SU-DHL-6 (cell line): ENCODE measurements at regions not wholly inside any gene's neighbourhood (a gene's known extent, or its start where the extent isn't known, plus 50 kb on each side); places are given as distances from the start of the nearest gene placed in this dataset.

Experiments
- H2AFZ ChIP-seq: fragments of 200-600 bp; sonication (generic); 2 replicates; pipeline ENCODE4 v1.6.1; 2014; ENCODE audit warnings: low read depth, mild to moderate bottlenecking, moderate library complexity, mixed read lengths, antibody characterized with exemption, low read length; ENCODE audit not compliant: severe bottlenecking
- H3F3A ChIP-seq: fragments of 200-600 bp; shearing (Covaris generic); 2 replicates; pipeline ENCODE4 v1.6.0; 2016; ENCODE audit warnings: antibody characterized with exemption, mild to moderate bottlenecking; ENCODE audit not compliant: insufficient read depth
- H3K27ac ChIP-seq: fragments of 200-600 bp; sonication (generic); 2 replicates; pipeline ENCODE4 v1.5.1; 2016; ENCODE audit warnings: low read depth, mild to moderate bottlenecking, low read length, moderate library complexity, mixed read lengths
- H3K27me3 ChIP-seq: fragments of 200-600 bp; sonication (generic), shearing (Covaris generic); 2 replicates; pipeline ENCODE4 v1.6.0; 2014; ENCODE audit warnings: mild to moderate bottlenecking, low read length
- H3K36me3 ChIP-seq: fragments of 200-600 bp; sonication (generic); 2 replicates; pipeline ENCODE4 v1.6.1; 2014; ENCODE audit warnings: mild to moderate bottlenecking, low read length, mixed read lengths
- H3K4me2 ChIP-seq: fragments of 300-600, 200-600 bp; shearing (Covaris generic), sonication (generic); 2 replicates; pipeline ENCODE4 v1.6.0; 2014; ENCODE audit warnings: low read length, low read depth, mild to moderate bottlenecking; ENCODE audit not compliant: poor library complexity, severe bottlenecking
- H3K4me3 ChIP-seq: fragments of 200-600 bp; sonication (generic); 2 replicates; pipeline ENCODE4 v1.5.1; 2014; ENCODE audit warnings: antibody characterized with exemption, low read length, mild to moderate bottlenecking, mixed read lengths; ENCODE audit not compliant: insufficient read depth, poor library complexity, severe bottlenecking
- H3K79me2 ChIP-seq: fragments of 200-600 bp; sonication (generic); 2 replicates; pipeline ENCODE4 v1.6.1; 2014; ENCODE audit warnings: mild to moderate bottlenecking, low read length, moderate library complexity; ENCODE audit not compliant: insufficient read depth
- H3K9ac ChIP-seq: fragments of 200-600 bp; sonication (generic); 2 replicates; pipeline ENCODE4 v1.7.0; 2014; ENCODE audit warnings: mild to moderate bottlenecking, low read length
- H3K9me2 ChIP-seq: fragments of 200-600 bp; sonication (generic); replicated peaks from 2 replicates; pipeline ENCODE4 v1.6.1; 2014; ENCODE audit warnings: low read length; ENCODE audit not compliant: insufficient read depth
- H3K9me3 ChIP-seq: fragments of 200-600 bp; sonication (generic); 2 replicates; pipeline ENCODE4 v1.6.1; 2014; ENCODE audit warnings: low read length, mixed read lengths; ENCODE audit not compliant: insufficient read depth
- H4K20me1 ChIP-seq: fragments of 200-600 bp; sonication (generic); 2 replicates; pipeline ENCODE4 v1.6.1; 2014; ENCODE audit warnings: low read depth, mild to moderate bottlenecking, antibody characterized with exemption, low read length, moderate library complexity, mixed read lengths
- EZH2phosphoT487 ChIP-seq: fragments of 200-600 bp; sonication (generic), shearing (Covaris generic); conservative IDR thresholded peaks from 2 replicates; pipeline ENCODE4 v1.6.1; 2018; ENCODE audit warnings: mild to moderate bottlenecking, antibody characterized with exemption, low read length, moderate library complexity, mixed read lengths
- TF ChIP-seq, protein P1 (sequence below): fragments of 200-600 bp; sonication (generic); IDR thresholded peaks from one replicate; pipeline ENCODE4 v1.5.1; 2017; ENCODE audit warnings: antibody characterized with exemption, mild to moderate bottlenecking, low read length, moderate library complexity; ENCODE audit not compliant: insufficient read depth, poor library complexity, severe bottlenecking

DNA sequence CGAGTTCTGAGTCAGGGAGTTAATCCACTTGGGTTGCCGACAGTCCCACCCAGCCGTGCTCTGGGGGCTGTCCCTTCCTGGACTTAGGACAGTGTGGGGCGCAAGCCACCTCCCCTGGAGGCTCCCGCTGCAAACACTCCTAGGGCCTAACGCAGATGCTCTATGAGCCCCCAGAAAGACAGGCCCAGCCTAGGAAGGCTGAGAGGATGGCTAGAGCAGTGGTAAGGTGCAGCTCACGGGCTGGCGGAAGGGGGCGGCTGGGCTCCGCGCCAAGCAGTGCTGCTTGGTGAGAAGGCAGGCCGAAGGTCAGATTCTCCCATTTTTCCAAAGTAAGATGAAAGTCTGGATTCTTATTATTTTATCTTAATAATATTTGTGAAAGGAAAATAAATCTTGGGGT is 84.6 kb upstream of the ALDH1L1 start:
- Histone ChIP-seq H3K4me2 (no peak overlapping the region), H4K20me1 (no peaks in the 10 kb centered on the region), H2AFZ (no peak overlapping the region), H3K27ac (no peak overlapping the region), H3K9ac (no peak overlapping the region), H3K4me3 (no peak overlapping the region), H3K79me2 (no peaks in the 10 kb centered on the region), H3K9me3 (no peaks in the 10 kb centered on the region), H3K27me3 (no peaks in the 10 kb centered on the region), H3K36me3 (no peaks in the 10 kb centered on the region), H3K9me2 (no peaks in the 10 kb centered on the region), H3F3A (no peaks in the 10 kb centered on the region)
- TF ChIP-seq, protein P1, sequence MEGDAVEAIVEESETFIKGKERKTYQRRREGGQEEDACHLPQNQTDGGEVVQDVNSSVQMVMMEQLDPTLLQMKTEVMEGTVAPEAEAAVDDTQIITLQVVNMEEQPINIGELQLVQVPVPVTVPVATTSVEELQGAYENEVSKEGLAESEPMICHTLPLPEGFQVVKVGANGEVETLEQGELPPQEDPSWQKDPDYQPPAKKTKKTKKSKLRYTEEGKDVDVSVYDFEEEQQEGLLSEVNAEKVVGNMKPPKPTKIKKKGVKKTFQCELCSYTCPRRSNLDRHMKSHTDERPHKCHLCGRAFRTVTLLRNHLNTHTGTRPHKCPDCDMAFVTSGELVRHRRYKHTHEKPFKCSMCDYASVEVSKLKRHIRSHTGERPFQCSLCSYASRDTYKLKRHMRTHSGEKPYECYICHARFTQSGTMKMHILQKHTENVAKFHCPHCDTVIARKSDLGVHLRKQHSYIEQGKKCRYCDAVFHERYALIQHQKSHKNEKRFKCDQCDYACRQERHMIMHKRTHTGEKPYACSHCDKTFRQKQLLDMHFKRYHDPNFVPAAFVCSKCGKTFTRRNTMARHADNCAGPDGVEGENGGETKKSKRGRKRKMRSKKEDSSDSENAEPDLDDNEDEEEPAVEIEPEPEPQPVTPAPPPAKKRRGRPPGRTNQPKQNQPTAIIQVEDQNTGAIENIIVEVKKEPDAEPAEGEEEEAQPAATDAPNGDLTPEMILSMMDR = no peak
- TF ChIP-seq EZH2phosphoT487 = no peak

DNA sequence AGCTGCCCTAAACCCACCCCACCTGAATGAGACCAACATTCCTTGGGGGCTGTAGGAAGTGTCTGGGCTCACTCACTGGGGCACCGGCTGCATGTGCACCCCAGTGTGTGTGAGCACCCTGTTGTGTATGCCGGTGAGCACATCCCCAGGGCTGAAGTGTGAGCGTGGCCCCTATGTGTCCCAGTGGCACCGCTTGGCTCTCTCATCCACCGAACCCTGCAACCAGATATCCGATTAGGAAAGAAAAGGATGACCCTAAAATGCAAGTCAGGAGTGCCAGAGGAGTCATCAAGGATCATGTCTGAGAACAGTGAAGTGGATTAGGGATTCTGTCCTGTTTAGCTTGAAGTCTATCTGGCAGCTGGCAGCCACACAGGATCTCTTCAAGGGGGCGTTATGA is 84.0 kb upstream of the ALDH1L1 start:
- no peak overlapping the region for H3K4me2 ChIP-seq
- no peaks in the 10 kb centered on the region for H4K20me1 ChIP-seq
- H3K4me3 ChIP-seq = no peak overlapping the region
- H2AFZ ChIP-seq = no peak overlapping the region
- no peaks in the 10 kb centered on the region for H3K9me3 ChIP-seq
- H3K36me3 ChIP-seq = no peaks in the 10 kb centered on the region
- no peak for TF ChIP-seq EZH2phosphoT487
- TF ChIP-seq, protein P1 = no peak
- H3K9me2 ChIP-seq = no peaks in the 10 kb centered on the region
- H3F3A ChIP-seq = no peaks in the 10 kb centered on the region
- H3K27ac ChIP-seq = no peak overlapping the region
- H3K27me3 ChIP-seq = no peaks in the 10 kb centered on the region
- H3K9ac ChIP-seq = no peak overlapping the region
- no peaks in the 10 kb centered on the region for H3K79me2 ChIP-seq

DNA sequence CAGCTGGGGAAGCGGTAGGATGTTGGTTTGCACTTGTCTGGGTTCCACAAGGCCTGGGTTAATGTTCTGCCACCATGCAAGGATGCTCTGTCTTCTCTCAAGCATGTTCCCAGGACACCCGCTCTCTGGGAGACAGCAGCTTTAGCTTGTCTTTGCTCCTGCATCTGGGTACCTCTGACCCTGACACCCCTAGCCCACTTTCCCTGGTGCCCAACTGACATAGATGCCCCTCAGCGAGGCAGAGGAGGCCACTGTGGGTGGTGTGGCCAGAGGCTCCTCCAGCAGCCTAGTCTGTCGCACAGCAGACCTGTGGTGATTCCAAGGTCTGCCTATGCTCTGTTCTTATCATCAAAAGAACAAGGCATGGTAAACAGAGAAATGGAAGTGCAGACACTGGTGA is 83.6 kb upstream of the ALDH1L1 start:
- Histone ChIP-seq H4K20me1 (no peaks in the 10 kb centered on the region), H3K4me3 (no peak overlapping the region), H3F3A (no peaks in the 10 kb centered on the region), H3K79me2 (no peaks in the 10 kb centered on the region), H3K9ac (no peak overlapping the region), H3K36me3 (no peaks in the 10 kb centered on the region), H2AFZ (no peak overlapping the region), H3K27ac (no peak overlapping the region), H3K27me3 (no peaks in the 10 kb centered on the region), H3K9me3 (no peaks in the 10 kb centered on the region), H3K9me2 (no peaks in the 10 kb centered on the region), H3K4me2 (no peak overlapping the region)
- TF ChIP-seq EZH2phosphoT487 = no peak
- TF ChIP-seq, protein P1 = no peak
